Germinal center (tissue), 1 donor: ENCODE measurements at regions not wholly inside any gene's neighbourhood (a gene's known extent, or its start where the extent isn't known, plus 50 kb on each side); places are given as distances from the start of the nearest gene placed in this dataset.

Source experiments
- DNase-seq: peaks from one replicate; pipeline ENCODE4 v3.0.0; 2012; ENCODE audit warnings: mixed read lengths, low spot score

GRCh38 chr2:122174061-122174460 lies 418.6 kb downstream of the TSN start:
- DNase-seq = no peak

- no peak for DNase-seq
Observed at GRCh38 chr2:122179492-122180165, 424.2 kb downstream of the TSN start.

GRCh38 chr2:122180972-122181371 lies 425.5 kb downstream of the TSN start:
- no peak for DNase-seq

- DNase-seq = no peak
Observed at GRCh38 chr2:122182616-122183355, 427.3 kb downstream of the TSN start.

GRCh38 chr2:122183890-122184289 lies 428.4 kb downstream of the TSN start:
- no peak for DNase-seq

GRCh38 chr2:122186761-122187222 lies 431.3 kb downstream of the TSN start:
- no peak for DNase-seq

GRCh38 chr2:122191331-122191730 lies 435.9 kb downstream of the TSN start:
- DNase-seq = no peak

- no peak for DNase-seq
Observed at GRCh38 chr2:122193622-122194021, 438.2 kb downstream of the TSN start.

- no peak for DNase-seq
Observed at GRCh38 chr2:122194546-122194945, 439.1 kb downstream of the TSN start.

- DNase-seq = no peak
Observed at GRCh38 chr2:122203523-122203922, 448.1 kb downstream of the TSN start.

GRCh38 chr2:122205641-122206040 lies 450.2 kb downstream of the TSN start:
- DNase-seq = no peak

GRCh38 chr2:122206101-122206500 lies 450.6 kb downstream of the TSN start:
- DNase-seq = no peak

GRCh38 chr2:122209377-122209776 lies 453.9 kb downstream of the TSN start:
- no peak for DNase-seq

GRCh38 chr2:122210065-122210464 lies 454.6 kb downstream of the TSN start:
- DNase-seq = no peak

- no peak for DNase-seq
Observed at GRCh38 chr2:122210898-122211856, 455.7 kb downstream of the TSN start.

GRCh38 chr2:122213312-122213711 lies 457.9 kb downstream of the TSN start:
- DNase-seq = no peak

- DNase-seq = no peak
Observed at GRCh38 chr2:122216071-122216470, 460.6 kb downstream of the TSN start.

- no peak for DNase-seq
Observed at GRCh38 chr2:122216901-122217300, 461.4 kb downstream of the TSN start.

- no peak for DNase-seq
Observed at GRCh38 chr2:122218596-122218995, 463.1 kb downstream of the TSN start.

GRCh38 chr2:122219504-122219903 lies 464.1 kb downstream of the TSN start:
- DNase-seq = no peak

GRCh38 chr2:122221665-122222064 lies 466.2 kb downstream of the TSN start:
- DNase-seq = no peak

- DNase-seq = no peak
Observed at GRCh38 chr2:122231296-122231695, 475.8 kb downstream of the TSN start.
